Inflammatory macrophage treated with lipopolysaccharide for 4 hours (primary cell): ENCODE measurements at regions not wholly inside any gene's neighbourhood (a gene's known extent, or its start where the extent isn't known, plus 50 kb on each side); places are given as distances from the start of the nearest gene placed in this dataset.

Source experiments
- DNase-seq: peaks from one replicate; pipeline ENCODE4 v3.0.0-alpha.2; 2020

DNA sequence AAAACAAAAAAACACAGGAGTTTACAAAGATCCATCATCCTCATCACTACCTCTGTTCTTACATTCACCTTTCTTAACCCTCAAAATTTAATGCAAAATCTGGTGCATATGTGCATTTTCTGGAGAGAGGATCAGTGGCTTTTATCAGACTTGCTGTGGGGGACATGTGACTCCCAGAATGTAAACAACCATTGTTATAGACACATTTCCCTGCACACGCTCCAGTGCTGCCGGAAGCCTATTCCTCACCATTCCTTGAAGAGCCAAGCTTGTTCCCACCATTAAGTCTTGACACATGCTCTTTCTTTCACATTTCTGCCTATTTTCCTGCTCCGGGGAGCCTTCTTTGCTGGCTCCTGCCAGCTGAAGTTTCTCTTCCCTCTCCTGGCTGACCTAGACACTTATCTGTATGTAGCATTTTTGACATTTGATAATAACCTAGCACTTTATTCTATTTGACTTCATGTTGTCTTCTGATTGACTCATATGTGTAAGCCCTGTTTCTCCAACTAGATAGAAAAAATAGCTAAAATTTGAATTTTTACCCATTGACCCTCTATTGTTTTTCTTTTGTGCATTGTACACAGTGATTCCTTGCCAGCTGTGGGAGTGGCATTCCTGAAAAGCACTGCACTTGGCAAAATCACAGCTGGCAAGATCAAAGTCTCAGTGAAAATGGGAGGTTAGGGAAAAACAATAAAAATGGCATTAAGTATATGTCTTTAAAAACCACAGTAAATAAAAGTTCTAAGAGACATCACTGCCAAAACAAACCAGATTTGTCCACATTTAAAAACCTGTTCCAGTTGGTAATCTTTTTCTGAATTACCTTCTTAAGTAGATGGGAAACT is 76.8 kb upstream of the CIBAR2 start:
- DNase-seq: no peak

DNA sequence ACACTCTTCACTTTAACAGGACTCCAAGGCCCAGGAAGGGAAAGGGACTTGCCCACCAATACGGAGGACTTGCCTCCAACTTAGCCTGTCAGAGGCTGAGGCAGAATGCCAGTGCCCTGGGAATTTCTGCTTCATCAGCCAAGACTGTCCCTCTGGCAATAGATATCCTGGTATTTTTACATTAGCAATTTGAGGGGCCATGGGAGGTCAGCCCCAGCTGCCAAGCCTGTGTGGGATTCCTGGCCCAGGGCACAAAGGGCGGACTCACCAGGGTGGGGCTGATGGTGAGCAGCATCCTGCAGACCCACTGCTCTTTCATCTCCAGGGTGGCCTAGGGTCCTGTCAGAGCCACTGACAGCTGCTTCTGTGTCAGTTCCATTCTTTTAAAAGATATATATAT is 78.3 kb upstream of the CIBAR2 start:
- DNase-seq: no peak

GRCh38 chr16:85191341-85191965 is 79.2 kb upstream of the CIBAR2 start:
- no peak for DNase-seq

DNA sequence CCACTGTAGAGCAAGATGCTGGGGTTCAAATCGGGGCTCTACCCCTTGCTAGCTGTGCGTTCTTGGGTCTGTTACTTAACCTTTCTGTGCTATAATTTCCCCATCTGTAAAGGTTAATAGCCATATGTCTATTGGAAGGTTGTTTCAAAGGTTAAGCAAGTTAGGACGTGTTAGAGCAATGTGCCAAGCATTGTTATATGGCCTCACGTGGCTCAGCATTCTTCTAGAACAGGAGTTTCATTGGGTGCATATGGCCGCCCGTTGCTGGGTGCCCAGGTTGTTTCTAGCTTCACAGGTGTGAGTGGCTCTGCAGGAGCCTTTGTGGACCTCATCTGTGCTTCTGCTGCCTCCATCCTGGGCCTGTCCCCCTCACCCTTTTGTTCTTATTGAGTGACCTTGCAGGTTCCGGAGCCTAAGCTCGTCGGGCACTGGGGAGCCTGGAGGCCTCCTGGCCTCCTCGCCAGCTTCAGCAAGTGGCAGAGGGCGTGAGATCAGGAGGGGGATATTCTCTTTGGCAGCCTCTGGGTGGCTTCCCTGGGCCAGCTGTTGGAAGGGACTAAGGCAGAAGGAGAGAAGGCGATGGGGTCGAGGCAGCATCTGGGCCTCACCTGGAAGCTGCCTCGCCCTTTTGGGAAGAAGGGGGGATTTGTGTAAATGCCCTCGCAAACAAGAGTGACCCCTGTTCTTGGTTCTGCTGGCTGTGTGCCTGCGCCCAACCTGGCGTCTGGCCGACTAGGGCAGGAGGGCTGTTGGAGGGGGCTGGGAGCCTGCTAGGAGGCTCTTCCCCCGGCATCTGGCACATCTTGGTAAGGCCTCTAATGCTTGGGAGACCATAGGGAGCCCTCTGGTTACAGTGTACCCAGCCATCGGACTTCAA is 80.2 kb upstream of the CIBAR2 start:
- no peak for DNase-seq

GRCh38 chr16:85193115-85193493 is 80.8 kb upstream of the CIBAR2 start:
- DNase-seq: no peak

- DNase-seq: no peak
These were observed 81.6 kb upstream of the CIBAR2 start for GRCh38 chr16:85193876-85194275.

DNA sequence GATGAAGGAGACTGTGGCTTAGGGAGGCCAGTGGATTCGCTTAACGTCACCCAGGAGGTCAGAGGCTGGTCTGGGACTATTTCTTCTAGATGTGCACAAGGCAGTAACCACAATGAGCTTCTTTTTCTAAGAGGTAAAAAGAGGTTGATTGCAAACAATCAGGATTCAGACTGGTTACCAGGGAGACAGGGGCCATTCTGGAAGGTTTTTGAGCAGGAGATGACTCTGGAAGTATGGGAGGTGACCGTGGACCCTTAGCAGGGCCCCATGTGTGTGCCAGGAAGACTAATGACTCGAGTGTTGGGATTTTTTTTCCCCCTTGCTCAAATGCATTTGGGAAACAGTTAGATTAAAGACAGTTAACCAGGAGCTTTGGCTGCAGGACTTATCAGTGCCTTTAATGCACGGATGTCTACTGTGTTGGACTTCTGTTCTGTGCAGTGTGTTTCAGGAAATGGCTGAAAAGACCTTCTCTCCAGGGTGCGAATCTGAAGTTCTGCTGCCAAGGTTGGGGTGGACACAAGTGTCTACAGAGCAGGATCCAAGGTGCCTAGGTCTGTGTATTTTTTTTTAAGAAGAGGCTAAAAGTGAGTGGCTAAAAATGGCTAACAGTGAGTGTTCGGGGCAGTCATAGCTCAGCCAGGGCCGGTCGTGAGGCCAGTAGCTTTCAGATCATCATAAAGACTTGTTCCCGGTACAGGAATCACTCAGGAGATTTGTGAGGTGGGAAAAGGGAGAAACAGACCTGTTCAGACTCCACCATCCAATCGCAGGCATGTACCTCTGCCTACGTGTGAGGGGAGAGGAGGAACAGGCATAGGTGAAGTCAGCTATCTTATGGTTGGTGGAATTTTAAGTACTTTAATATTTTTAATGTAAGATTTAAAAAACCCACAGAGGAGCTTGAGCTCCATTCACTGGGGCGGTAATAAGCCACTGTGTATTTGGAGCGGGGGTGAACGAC is 82.3 kb upstream of the CIBAR2 start:
- no peak for DNase-seq

GRCh38 chr16:85195271-85195647 is 83.0 kb upstream of the CIBAR2 start:
- DNase-seq: no peak

DNA sequence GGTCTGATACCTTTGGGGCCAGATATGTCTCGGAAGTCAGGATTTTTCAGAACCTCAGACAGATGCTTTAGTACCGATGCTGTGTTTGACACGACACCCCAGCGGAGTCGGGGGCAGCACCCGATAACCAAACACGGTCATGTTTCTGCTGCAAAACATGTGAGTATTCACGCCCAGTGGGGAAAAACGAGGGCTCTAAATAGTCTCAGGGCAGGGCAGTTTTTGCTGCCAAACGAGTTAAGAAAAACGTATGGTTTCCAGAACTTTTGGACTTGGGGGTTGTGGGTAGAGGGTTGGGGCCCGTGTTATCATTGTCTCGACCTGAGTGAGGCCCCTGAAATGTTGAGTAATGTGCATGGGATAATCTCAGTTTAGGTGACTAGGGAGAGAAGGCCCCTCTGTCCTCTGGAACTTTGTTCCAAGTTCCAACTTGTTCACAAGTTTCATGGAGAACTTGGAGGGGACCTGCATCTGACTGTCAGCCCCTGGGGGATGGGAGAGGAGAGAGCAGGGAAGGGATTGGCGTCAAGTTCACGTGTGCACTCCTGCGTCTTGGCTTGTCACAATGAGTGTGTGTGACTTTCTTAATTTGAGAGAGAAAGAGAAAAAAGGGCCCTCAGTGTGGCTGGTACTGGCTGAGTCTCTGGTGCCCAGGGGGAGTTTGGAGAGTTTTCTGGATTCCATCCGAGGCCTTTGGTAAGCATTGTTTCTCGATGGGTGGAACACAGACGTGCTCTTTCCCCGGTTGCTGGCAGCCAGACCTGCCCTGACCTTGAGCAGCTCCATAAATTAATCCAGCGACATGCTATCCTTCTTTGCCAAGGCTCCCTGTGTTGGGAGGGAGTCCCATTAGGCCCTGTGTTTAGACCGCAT is 83.9 kb upstream of the CIBAR2 start:
- no peak for DNase-seq

DNA sequence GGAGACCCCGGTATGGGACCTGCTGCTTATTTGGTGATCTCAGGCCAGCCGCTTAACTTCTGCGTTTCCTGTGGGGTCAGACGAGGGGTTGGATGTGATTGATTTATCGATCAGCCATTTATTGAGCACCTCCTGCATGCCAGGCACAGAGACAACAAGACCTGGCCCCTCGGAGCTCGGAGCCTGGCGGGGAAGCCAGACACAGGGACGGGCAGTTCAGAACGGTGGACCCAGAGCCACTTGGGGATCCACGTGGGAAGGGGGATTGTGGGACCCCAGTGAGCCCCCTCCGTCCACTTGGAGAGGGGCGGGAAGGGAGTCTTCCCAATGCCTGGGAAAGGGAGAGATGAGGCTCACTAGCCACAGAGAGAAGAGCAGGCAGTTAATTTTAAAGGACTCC is 84.7 kb upstream of the CIBAR2 start:
- DNase-seq: no peak

DNA sequence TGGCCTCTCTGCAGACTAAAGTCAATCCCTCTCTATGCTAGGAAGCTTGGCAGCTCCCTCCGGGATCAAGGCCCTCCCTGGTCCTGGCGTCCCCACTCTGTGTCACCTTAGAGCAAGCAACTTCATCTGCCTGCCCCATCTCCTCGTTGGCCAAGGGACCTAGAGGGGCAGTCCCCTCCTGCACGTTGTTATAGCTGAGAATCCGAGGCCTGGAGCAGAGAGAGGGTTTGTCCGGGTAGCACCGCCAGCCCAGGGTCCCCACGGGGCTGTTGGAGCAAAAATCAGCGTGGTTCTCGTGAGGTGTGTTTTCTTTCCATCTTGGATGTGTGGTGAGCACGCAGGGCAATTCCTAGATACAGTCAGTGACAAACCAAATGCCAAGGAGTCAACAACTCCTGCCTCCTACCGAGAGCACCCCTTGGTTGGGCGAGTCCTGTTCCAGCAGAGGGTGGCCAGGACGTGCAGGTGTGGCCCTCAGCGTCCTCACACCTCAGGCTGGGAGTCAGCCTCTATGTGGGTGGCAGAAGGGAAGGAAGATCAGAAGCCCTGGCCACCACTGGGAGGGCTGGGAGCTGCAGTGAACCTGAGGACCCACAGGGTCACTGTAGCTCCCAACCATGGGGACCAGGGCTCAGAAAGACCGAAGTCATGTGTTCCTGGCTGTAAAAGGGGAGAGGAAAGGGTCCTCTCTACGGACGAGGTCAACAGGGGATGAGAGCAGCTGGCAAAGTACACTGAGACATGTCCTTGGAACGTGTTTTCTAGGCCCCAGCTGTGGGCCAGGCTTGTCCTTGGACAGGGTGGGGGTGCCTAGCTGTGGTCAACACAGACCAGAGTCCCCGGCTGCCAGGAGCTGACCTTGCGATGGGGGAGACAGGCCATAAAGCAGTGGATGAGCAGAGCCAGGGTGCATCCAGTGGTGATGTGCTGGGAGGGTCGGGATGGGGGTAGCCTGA is 85.6 kb upstream of the CIBAR2 start:
- DNase-seq: no peak

GRCh38 chr16:85199069-85199725 is 86.9 kb upstream of the CIBAR2 start:
- no peak for DNase-seq

DNA sequence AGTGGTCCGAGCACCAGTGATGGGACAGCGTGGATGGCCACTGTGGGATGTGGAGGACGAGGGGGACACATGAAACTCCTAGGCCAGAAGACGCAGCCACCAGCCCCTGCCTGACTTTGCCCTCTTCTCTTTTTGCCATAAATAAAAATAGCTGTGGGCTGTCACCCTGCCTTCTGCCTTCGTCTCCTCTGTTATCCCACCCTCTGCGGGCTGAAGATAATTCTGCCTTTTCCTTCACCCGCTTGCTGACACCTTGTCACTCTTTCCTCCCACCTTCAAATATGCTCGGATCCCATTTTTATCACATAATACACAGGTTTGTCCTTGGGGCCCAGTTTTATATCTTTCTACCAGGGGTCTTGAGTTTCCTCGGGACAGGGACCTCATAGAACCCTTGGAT is 87.6 kb upstream of the CIBAR2 start:
- no peak for DNase-seq

GRCh38 chr16:85200471-85201278 is 88.4 kb upstream of the CIBAR2 start:
- DNase-seq: no peak

GRCh38 chr16:85201574-85201973 is 89.3 kb upstream of the CIBAR2 start:
- DNase-seq: no peak

DNA sequence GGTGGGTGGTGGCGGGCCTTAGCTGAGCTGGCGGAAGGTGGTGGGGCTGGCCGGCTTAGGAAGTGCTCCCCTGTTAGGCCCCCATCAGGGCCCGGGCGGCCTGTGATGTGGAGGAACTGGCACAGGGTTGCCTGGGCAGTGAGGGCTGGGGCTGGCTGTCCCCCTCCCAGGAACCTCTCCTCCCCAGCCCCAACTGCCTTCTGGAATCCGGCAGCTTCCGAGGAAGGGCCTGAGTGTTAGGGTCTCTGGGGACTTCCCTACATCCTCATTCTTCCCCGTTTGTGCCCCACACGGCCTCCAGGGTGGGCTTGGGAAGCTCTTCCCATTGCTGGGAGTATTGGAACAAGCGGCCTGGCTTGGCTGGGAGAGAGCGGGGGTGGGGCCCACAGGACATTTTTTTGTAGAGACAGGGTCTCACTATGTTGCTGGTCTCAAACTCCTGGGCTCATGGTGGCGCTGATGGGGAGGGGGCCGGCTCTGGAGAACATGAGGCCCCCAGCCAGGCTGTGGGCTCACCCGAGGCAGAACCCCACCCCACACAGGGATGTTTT is 89.9 kb upstream of the CIBAR2 start:
- DNase-seq: no peak

DNA sequence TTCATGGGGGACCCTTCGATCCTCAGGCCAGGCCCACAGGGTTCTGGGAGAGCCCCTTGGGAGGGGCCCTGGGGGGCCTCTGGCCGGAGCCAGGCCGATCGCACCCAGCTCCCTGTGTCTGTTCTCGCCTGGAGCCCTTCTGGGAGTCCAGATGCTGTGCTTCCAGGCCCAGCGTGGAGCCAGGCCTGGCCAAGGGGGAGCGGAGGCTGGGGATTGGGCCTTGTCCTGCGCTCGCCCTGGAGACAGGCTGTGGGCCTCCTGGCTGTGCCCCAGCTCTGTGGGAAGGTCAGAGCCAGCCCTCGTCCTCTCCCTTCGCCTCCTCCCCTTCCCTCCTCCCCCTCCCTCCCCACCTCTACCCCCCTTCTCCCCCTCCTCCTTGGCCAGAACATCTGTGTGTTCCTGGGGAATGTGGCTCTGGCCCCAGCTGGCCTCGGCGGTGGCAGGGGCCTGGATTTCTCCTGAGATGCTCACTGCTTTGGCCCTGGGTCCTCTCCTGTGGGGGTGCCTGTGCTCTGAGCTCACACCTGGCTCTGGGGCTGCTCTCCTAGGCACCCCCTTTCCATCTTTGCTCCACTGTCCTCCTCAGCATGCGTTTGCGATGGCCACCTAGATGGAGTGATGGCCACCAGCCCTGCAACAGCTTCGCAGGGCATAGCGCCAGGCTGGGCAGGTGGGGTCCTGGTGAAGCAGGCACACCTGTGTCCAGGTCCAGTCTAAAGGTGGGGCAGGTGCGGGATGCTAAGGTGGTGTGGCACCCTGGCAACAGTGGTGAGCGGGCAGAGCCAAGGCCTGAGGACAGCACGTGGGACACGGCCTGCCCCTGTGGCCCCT is 90.6 kb upstream of the CIBAR2 start:
- no peak for DNase-seq

DNA sequence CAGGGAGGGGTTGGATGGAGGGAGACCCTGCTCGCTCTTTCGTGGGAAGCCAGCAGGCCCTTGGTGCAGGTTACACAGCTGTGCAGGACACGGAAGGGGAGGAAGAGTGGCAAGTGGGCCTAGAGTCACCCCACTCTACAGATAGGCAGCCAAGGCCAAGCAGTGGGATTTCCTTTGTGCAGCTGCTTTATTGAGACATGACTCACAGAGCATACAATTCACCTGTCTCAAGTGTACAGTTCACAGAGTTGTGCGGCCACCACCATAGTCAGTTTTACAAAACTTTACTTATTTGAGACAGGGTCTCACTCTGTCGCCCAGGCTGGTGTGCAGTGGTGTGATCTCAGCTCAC is 91.2 kb upstream of the CIBAR2 start:
- DNase-seq: no peak
